Left ventricle myocardium inferior (tissue), 1 donor: ENCODE measurements at regions not wholly inside any gene's neighbourhood (a gene's known extent, or its start where the extent isn't known, plus 50 kb on each side); places are given as distances from the start of the nearest gene placed in this dataset.

Experiments
- DNase-seq: peaks from one replicate; pipeline ENCODE4 v3.0.0-alpha.2; 2020
- H3K27ac ChIP-seq: fragments of 200-600 bp; replicated peaks from 2 replicates; pipeline ENCODE4 v1.8.0; 2021
- H3K27me3 ChIP-seq: fragments of 200-600 bp; 2 replicates; pipeline ENCODE4 v1.8.0; 2021; ENCODE audit warnings: low read depth
- H3K36me3 ChIP-seq: fragments of 200-600 bp; 2 replicates; pipeline ENCODE4 v1.8.0; 2021
- H3K4me1 ChIP-seq: fragments of 200-600 bp; 2 replicates; pipeline ENCODE4 v1.8.0; 2021
- H3K4me3 ChIP-seq: fragments of 200-600 bp; 2 replicates; pipeline ENCODE4 v1.8.0; 2021; ENCODE audit warnings: mild to moderate bottlenecking, moderate library complexity
- H3K9me3 ChIP-seq: fragments of 200-600 bp; replicated peaks from 2 replicates; pipeline ENCODE4 v1.8.0; 2021
- CTCF ChIP-seq: fragments of 200-600 bp; IDR thresholded peaks from 2 replicates; pipeline ENCODE4 v1.8.0; 2021; ENCODE audit warnings: antibody characterized with exemption, mild to moderate bottlenecking, borderline replicate concordance
- intact Hi-C: fragments of 100-400 bp; cut with micrococcal nuclease; formaldehyde crosslinking; loops from one replicate; pipeline ENCODE4 v1.11.0; 2022
- donor health status: DM: no; HTN: yes; CAD: no; lungs with severe emphysema.

GRCh38 chr16:65905331-65905730 lies 461.2 kb upstream of the CDH5 start:
- intact Hi-C loops: no loop called here
- TF ChIP-seq CTCF: no peak
- DNase-seq: no peak
- Histone ChIP-seq H3K9me3 (no peaks in the 10 kb centered on the region), H3K36me3 (no peaks in the 10 kb centered on the region), H3K4me1 (no peaks in the 10 kb centered on the region), H3K27ac (no peak overlapping the region), H3K27me3 (peaks cover 8% of the 10 kb centered on the region), H3K4me3 (no peak overlapping the region)

- DNase-seq: no peak
- Histone ChIP-seq H3K27ac (no peak overlapping the region), H3K9me3 (peaks cover 6% of the 10 kb centered on the region), H3K27me3 (peaks cover 34% of the 10 kb centered on the region), H3K4me1 (no peaks in the 10 kb centered on the region), H3K36me3 (no peaks in the 10 kb centered on the region), H3K4me3 (no peak overlapping the region)
- TF ChIP-seq CTCF: no peak
- intact Hi-C loops: no loop called here
These were observed 469.9 kb upstream of the CDH5 start for GRCh38 chr16:65896448-65897153.

- H3K4me1 ChIP-seq: no peaks in the 10 kb centered on the region
- peaks cover 6% of the 10 kb centered on the region for H3K9me3 ChIP-seq
- H3K4me3 ChIP-seq: no peak overlapping the region
- H3K27me3 ChIP-seq: peaks cover 34% of the 10 kb centered on the region
- intact Hi-C loops: no loop called here
- H3K27ac ChIP-seq: no peak overlapping the region
- TF ChIP-seq CTCF: no peak
- no peaks in the 10 kb centered on the region for H3K36me3 ChIP-seq
- DNase-seq: no peak
These were observed 470.6 kb upstream of the CDH5 start for GRCh38 chr16:65895906-65896305.

GRCh38 chr16:65895486-65895885 lies 471.0 kb upstream of the CDH5 start:
- Histone ChIP-seq H3K9me3 (peaks cover 6% of the 10 kb centered on the region), H3K36me3 (no peaks in the 10 kb centered on the region), H3K27me3 (peaks cover 34% of the 10 kb centered on the region), H3K27ac (no peak overlapping the region), H3K4me1 (no peaks in the 10 kb centered on the region), H3K4me3 (no peak overlapping the region)
- no peak for TF ChIP-seq CTCF
- no peak for DNase-seq
- intact Hi-C loops: no loop called here

GRCh38 chr16:65890203-65890602 lies 476.3 kb upstream of the CDH5 start:
- Histone ChIP-seq H3K27me3 (peaks cover 7% of the 10 kb centered on the region), H3K9me3 (peaks cover 6% of the 10 kb centered on the region), H3K4me1 (no peaks in the 10 kb centered on the region), H3K4me3 (no peak overlapping the region), H3K36me3 (no peaks in the 10 kb centered on the region), H3K27ac (no peak overlapping the region)
- no peak for DNase-seq
- intact Hi-C loops: no loop called here
- no peak for TF ChIP-seq CTCF
